ENCODE measurements at regions not wholly inside any gene's neighbourhood (a gene's known extent, or its start where the extent isn't known, plus 50 kb on each side); places are given as distances from the start of the nearest gene placed in this dataset.
"Not testable (repeated sequence)": the region's sequence is repeated elsewhere in the genome, so short reads cannot be mapped to it uniquely, and the experiment has no call there.

DNA sequence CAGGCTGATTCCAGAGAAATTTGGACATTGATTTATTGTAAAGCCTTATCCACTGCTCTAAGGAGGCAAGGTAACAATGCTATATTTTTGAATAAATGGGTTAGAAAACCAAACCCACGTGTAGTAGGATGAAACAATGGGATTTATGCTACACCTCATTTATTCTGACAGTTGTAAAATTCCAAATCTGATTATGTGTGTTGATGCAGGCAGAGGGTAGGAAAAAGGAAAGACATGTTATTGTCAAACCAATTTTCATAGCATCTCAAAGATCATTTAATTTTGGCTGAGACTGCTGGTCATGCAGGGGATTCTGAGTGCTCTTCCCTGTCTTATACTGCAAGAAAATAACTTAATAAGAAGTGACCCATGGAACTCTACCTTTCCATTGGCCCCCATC is 1219.9 kb upstream of the SORCS1 start:
- DNase-seq = no peak

DNA sequence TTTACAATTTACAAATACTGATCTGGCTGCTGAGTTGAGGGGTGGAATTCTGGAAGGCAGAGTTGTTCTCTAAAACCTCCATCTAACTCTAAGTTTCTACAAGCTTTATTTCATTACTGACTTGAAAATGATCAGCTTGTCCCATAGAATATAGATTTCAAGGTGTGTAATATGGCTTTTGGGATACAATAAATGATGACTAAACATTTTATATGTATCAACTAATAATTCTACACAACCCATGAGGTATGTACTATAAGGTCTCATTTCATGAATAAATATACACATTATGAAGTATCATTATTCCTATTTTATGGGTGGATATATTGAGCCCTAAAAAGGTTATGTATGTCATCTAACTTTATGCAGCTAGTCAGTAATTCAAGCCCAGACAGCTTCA is 1214.3 kb upstream of the SORCS1 start:
- DNase-seq = no peak

DNA sequence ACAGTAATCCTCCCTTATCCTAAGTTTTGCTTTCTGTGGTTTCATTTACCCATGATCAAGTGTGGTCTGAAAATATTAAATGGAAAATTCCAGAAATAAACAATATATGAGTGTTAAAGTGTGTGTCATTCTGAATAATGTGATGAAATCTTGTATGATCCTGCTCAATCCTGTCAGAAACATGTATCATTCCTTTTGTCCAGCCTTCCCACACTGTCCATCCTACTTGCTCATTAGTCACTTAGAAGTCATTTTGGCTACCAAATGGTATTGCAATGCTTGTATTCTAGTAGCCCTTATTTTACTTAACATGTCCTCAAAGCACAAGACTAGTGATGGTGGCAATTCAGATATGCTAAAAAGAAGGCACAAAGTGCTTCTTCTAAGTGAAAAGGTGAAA is 1211.2 kb upstream of the SORCS1 start:
- no peak for DNase-seq

DNA sequence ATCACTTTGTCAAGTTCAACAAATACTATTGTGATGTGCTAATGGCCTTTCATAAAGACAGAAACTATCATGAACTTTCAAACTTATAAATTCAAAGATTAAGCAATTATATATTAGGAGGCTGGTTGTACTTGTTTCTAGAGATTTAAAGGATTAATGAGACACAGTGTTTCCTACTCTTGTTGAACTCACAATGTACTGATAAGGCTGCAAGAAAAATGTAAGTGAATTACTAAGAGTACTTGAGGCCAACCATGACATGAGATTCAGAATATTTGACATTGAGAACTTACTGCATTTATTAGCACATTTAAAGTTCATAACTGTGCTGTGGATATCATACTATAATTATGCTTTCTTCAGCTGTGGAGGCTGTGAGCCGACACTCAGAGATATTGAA is 1210.5 kb upstream of the SORCS1 start:
- no peak for DNase-seq

DNA sequence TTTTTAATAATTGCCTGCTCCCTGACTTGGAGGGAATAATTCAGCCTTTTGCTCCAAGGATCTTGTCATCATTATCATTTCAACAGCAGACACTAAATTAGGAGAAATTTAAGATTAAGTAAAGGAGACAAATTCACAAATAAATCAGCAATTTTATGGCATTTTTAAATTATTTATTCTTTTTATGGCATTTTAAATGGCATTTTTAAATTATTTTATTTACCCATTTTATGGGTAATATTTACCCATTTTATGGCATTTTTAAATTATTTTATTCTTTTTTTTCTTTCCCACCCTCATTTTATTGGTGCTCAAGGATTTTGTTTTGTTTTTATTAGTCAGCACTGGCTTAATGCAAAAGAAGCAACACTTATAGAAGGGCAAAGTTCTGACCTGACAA is 1201.0 kb upstream of the SORCS1 start:
- DNase-seq = no peak

DNA sequence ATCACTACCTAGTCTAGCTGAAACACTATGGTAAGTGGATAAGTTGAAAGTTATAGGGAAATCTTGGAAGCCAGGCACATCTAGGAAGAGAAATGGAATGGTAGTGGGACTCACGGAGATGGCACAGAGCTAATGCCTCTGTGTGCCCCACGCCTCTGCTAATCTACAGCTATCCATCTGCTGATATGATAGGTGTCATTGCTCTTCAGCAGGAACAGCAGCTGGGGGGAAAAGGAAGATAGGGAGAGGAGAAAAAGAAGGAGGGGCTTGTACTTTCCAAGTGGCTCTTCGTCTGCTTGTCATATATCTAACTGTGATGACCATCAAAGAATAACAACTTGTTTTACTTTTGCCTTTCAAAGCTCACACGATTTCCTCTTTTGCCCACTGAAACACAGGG is 1199.1 kb upstream of the SORCS1 start:
- DNase-seq = no peak

DNA sequence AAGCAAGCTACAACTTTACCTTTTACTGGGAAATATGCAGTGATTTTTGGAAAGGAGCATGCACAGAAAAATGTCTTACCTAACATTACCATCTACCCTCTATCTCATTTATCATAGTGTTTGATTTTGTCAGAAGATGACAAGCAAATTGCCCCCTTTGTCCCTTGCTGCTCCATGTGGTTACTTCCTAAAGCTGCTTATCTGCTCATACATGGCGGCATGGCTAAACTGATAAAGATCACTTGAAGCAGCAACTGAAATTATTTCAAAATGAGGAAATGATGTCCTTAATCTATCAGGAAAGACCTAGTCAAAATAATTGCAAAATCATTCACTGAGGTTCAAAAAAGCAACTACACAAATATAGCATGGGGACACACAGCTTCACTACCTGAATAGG is 1198.5 kb upstream of the SORCS1 start:
- DNase-seq = no peak

DNA sequence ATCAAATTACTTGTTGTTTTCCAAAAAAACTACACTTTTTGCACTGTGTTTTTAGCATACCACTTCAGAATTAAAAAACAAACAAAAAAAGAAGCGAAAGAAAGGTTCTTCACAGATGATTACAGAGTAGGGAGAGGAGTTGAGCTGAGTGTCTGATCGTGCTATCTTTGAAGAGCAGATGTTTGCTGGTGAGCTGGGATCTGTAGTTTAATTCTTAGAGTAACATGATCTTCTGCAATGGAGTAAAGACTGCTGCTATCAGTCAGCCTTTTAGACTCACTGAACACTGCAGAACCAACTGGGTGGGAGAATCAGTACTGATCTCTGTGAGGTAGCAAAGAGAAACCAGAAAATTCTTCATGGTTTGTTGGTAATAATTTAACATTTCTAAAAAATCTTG is 1197.8 kb upstream of the SORCS1 start:
- no peak for DNase-seq

DNA sequence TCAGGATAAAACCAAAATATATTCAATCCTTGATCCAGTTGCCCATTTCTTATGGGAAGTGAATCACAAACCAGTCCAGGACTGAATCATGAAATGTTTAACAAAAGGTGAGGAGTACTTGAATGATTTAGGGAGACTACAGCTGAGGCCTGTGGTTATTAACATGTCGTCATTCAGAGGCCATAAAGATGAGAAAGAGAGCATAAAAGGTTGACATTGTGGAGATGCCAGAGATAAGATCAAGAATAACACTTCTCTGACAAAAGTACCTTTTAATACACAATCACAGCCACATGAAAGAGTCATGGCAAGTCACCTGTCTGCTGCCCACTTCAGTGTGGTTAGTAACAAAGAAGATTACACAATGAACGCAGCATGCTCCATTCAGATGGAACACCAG is 1195.7 kb upstream of the SORCS1 start:
- DNase-seq = no peak

DNA sequence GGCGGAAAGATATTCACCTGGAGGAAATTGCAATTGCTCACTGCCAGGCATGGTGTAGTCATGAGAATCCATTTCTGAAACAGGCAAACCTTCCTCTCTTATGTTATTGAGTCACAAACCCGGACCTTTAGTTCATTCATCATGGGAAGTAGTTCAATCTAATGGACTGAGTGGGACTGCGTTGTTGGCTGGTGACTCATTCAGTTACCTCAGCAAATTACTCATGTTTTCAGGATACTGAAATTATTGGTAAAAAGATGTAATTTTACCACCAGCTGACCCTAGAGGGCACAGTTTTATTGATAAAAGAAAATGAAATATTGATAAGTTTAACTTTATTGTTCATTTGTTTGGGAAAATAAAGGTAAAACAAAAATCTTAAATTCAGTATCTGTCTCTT is 1194.4 kb upstream of the SORCS1 start:
- DNase-seq = peak in 1 of 2 experiments; percentile 4

DNA sequence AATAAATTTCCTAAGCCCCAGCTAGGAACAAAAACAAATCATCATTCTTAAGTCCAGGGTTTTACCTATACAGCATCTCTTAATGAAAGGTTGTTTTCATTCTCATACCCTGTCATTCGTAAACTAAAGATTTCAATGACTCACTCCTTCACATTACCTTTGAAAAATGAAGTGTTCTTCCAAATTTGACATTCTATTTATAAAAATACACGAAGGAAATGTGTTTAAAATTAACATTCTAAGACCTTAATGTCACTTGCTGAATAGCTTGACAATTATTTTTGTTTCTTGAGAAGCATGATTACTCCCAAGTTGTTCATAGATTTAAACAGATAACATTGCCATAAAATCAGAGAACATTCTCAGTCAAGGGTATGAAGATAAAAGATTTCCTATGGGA is 1188.3 kb upstream of the SORCS1 start:
- no peak for DNase-seq

DNA sequence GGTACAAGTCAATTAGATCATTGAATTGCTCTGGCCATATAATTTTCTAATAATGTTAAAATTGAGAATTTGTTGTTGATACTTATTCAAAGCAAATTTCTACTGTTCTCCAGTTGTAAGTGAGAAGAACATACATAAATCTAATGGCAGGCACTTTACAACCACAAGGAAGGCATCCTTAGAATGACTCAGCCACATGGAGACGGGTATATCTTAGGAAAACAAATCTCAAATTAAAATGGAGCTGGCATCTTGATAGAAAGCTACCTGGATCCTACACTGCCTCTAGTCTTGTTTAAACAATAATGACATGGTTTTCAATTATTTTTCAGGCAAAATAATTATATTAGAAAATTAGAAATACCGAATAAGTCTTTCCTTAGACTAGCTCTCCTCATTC is 1183.7 kb upstream of the SORCS1 start:
- no peak for DNase-seq

DNA sequence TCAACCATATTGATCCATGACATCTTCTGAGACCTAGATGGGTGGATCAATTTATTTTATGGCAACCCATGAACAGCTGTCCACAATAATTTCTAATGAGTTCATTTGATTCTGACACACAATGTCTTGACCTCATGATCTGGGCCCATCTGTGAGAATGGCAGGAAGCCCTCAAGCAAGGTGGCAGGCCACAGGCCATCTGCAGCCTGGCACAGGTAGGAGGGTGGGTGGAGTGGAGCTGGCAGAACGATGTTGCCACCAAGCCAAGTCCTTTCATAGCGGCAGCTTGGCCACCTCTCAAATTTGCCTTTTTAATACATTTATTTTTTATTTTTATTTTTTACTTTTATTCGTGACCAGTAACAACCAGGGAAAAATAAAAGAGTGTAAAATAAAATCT is 1181.6 kb upstream of the SORCS1 start:
- no peak for DNase-seq

DNA sequence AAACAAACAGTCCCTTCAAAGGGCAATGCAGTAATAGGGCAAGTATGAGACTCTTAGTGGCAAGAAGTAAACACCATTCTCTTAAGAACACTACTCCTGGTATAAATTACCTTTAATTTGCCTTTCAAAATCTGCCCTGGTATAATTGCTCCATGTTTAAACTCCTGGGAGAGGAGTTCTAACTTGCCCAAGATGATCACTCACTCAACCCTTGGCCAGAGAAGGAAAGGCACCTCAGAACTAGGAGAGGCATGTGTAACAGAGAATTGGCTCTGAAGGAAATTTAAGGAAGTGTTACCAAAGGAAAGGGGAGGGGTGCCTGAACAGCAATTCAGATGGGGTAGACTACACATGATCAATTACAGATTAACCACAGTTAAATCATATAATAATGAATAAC is 1173.6 kb upstream of the SORCS1 start:
- no peak for DNase-seq

DNA sequence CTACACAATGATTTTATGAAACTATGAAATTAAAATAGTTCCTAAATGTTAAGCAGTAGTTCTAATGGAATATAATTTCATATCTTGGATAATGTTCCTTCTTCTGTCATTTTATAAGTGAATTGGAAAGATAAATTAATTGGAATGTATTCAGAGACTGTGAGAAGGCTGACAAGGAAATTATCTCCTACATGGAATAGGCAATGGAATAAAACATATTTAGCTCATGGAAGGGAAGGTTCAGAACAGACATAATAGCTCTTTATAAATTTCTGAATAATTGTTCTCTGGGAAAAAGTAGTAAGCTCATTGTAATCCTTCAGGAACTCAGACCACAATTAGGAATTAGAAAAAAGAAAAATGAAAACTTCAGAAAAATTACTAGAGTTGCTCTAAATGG is 1172.3 kb upstream of the SORCS1 start:
- DNase-seq = no peak

DNA sequence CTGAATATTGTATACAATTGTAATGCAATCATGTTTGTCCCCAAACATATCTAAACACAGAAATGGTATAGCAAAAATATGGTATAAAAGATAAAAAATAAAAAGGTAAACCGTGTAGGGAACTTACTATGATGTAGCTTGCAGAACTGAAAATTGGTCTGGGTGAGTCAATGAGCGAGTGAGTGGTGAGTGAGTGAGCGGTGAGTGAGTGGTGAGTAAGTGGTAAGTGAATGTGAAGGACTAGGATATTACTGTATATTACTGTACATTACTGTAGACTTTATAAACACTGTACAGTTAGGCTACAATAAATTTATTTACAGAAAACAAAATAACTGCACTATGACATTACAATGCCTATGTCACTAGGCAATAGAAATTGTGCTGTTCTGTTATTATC is 1163.2 kb upstream of the SORCS1 start:
- DNase-seq = no peak

DNA sequence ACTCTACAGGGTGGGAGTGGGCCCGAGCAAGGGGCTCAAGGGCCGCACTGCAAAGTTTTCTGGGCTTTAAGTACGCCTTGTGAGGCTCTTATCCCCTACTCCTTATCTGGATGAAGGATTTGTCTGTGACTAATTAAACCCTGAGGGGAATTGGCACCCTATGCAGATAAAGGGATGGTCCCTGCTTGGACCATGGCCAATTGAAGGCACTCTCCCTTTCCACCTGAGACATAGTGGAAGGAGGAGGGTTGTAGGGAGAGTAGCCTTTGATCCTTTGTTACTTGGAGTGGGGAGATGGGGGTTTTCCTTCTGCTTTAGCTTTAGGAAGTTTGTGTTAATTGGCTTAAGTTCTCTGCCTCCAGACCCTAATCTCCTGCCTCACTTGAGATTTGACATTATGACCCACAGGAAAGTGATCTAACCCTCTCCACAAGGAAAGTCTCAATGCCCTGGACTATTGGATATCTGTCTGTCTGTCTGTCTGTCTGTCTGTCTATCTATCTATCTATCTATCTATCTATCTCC is 1158.8 kb upstream of the SORCS1 start:
- no peak for DNase-seq

DNA sequence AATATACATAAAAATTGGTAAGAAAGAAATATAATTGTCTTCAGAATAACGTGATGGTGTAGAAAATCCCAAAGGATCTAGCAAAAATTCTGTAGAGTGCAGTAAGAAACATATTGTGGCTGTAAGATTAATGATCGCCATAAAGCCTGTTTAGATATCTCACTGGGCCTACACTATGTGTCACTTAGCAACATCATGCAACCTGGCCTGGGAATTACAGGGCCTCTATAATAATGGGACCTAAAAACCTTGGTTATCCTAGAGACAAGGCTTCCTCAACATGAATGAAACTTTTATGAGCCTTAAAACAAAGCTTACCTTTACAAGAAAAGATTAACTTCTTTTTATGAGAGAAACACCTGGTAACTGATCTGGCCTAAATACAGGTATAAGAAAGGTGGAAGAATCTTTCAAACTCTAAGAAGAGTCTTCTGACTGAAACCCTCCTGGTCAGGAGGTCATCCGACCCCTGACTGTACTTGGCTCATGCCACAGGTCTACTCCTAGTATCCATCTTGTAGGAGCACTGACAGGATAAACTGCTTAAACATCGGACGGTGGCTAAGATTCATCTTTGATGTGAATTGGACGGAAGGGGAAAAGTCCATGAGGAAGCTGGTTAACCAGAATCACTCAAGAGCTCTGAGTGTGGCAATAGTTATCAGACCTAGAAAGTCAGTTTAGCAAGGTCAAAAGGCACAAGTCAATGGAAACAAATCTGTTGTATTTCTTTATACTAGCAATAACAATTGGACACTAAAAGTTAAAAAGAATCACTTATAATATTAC is 1155.1 kb upstream of the SORCS1 start:
- DNase-seq = no peak

DNA sequence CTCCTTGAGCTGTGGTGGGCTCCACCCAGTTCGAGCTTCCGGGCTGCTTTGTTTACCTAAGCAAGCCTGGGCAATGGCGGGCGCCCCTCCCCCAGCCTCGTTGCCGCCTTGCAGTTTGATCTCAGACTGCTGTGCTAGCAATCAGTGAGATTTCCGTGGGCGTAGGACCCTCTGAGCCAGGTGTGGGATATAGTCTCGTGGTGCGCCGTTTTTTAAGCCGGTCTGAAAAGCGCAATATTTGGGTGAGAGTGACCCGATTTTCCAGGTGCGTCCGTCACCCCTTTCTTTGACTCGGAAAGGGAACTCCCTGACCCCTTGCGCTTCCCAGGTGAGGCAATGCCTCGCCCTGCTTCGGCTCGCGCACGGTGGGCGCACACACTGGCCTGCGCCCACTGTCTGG is 1151.1 kb upstream of the SORCS1 start:
- DNase-seq = not testable (repeated sequence)

DNA sequence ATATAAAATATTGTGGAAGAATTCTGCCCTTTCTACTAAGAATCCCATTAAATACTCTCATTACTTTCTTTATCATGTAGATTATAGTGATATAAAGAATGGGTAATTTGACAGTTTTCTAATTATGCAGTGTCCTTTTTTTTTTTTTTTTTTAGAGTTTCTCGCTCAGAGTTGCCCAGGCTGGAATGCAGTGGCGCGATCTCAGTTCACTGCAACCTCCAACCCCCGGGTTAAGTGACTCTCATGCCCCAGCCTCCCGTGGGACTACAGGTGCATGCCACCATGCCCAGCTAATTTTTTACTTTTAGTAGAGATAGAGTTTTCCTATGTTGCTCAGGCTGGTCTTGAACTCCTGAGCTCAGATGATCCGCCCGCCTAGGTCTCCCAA is 1143.4 kb upstream of the SORCS1 start:
- no peak for DNase-seq

DNA sequence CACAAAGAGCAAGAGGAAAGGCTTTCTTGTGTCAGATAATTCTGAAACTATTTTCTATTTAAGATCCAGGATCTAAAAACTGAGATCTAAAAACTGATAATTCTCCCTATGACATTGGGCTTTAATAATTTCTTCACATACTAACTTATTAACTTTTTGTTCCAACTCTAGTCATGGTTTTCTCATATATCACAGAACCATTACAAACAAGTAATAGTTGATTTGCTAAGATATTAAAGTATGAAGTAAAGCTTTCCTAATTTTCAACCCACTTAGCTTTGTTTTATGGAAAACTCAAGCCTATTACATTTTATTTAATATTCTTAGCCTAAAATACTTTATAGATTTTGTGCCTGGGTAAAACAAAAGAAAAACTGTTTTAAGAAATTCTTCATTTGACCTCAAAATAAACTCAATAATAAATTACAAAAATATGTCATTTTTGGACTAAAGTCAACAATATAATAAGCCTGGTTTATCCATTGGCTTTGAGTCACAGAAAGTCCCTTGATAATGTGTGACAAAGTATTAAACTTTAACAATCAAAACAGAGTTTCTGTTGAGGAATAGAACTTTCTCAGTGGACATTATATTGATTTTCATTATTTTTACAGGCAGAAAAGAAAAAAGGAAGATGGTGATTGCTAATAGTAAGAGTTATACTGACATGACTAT is 1142.9 kb upstream of the SORCS1 start:
- no peak for DNase-seq

DNA sequence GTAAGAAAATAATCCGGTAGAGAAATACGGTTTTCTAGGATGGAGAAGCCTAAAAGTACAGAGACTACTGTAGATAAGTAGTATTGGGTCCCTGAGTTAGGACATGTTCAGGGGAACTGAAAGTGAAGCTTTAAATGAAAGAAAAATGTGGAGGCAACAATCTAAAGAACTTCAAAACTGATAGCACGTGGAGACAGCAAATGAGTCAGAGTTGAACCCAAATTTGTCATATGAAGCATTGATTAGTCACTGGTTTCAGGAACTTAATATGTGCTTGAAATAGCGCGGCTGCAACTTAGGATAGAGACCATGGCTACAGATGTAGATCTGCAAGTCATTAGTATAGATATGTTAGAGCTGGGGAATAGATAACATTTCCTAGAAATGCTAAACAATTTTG is 1138.6 kb upstream of the SORCS1 start:
- DNase-seq = no peak

DNA sequence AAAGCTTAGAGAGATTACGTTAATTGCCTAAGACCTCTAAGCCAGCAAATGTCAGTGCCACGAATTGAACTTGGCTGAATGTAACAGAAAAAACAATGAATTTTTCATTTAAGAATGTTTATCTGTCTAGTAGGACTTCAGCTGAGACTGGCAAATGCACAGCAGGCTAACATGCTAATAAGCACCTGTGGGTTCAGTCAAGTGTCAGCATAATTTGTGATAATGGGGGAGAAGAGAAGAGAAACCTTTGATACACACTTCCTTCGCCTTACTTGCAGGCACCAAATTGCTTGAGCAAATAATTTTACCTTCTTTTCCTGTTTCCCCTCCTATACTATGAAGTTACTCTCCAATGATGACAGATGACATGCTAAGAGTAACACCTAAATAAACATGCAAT is 1136.5 kb upstream of the SORCS1 start:
- no peak for DNase-seq

DNA sequence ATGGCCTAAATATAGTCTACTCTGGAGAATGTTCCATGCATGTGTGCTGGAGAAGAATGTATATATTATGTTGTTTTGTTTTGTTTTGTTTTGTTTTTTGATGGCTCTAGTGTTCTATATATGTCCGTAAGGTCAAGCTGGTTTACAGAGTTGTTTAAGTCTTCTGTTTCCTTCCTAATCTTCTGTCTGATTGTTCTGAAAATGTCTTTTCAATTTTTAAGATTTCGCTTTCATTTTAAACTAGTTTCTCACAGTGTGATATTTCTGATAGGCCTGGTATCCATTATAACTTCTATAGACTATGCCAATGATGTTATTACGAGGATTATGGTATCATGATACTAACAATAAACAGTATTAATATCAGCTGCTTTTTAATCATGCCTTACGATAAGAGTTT is 1126.3 kb upstream of the SORCS1 start:
- DNase-seq = no peak

All from SW 1271 (cell line).